ENCODE measurements at regions not wholly inside any gene's neighbourhood (a gene's known extent, or its start where the extent isn't known, plus 50 kb on each side); places are given as distances from the start of the nearest gene placed in this dataset.

GRCh38 chr6:63066055-63066704, 145.1 kb upstream of the FKBP1C start:
- TF ChIP-seq CTCF (IDR thresholded peaks at IDR 0.05; ENCODE audit: insufficient read depth, low read length) (no peak), REST (IDR thresholded peaks at IDR 0.05; ENCODE audit: insufficient replicate concordance, low read depth) (no peak), POLR2AphosphoS5 (IDR thresholded peaks at IDR 0.05; ENCODE audit: low read depth) (no peak), SPI1 (IDR thresholded peaks at IDR 0.05; ENCODE audit: borderline replicate concordance, low read depth) (no peak), GABPA (IDR thresholded peaks at IDR 0.05; ENCODE audit: low read depth) (no peak)
- Histone ChIP-seq H3K27ac (replicated peaks) (no peak overlapping the region), H3K27me3 (ENCODE audit: insufficient read depth, poor library complexity, severe bottlenecking) (no peaks in the 10 kb centered on the region), H3K4me3 (replicated peaks; ENCODE audit: insufficient read depth, low read length) (no peak overlapping the region)
- DNase-seq (ENCODE audit: low read depth in 1 of 2, low spot score in 1 of 2): no peak

- Histone ChIP-seq H3K27me3 (ENCODE audit: insufficient read depth, poor library complexity, severe bottlenecking) (no peaks in the 10 kb centered on the region), H3K4me3 (replicated peaks; ENCODE audit: insufficient read depth, low read length) (no peak overlapping the region), H3K27ac (replicated peaks) (no peak overlapping the region)
- no peak for DNase-seq (ENCODE audit: low read depth in 1 of 2, low spot score in 1 of 2)
- TF ChIP-seq SPI1 (IDR thresholded peaks at IDR 0.05; ENCODE audit: borderline replicate concordance, low read depth) (no peak), GABPA (IDR thresholded peaks at IDR 0.05; ENCODE audit: low read depth) (no peak), POLR2AphosphoS5 (IDR thresholded peaks at IDR 0.05; ENCODE audit: low read depth) (no peak), CTCF (IDR thresholded peaks at IDR 0.05; ENCODE audit: insufficient read depth, low read length) (no peak), REST (IDR thresholded peaks at IDR 0.05; ENCODE audit: insufficient replicate concordance, low read depth) (no peak)
Observed at GRCh38 chr6:63094947-63095346, 116.3 kb upstream of the FKBP1C start.

GRCh38 chr6:63097222-63097621, 114.0 kb upstream of the FKBP1C start:
- H3K27me3 ChIP-seq (ENCODE audit: insufficient read depth, poor library complexity, severe bottlenecking): no peaks in the 10 kb centered on the region
- DNase-seq (ENCODE audit: low read depth in 1 of 2, low spot score in 1 of 2): no peak
- TF ChIP-seq SPI1 (IDR thresholded peaks at IDR 0.05; ENCODE audit: borderline replicate concordance, low read depth): no peak
- no peak for TF ChIP-seq REST (IDR thresholded peaks at IDR 0.05; ENCODE audit: insufficient replicate concordance, low read depth)
- no peak for TF ChIP-seq CTCF (IDR thresholded peaks at IDR 0.05; ENCODE audit: insufficient read depth, low read length)
- H3K4me3 ChIP-seq (replicated peaks; ENCODE audit: insufficient read depth, low read length): no peak overlapping the region
- no peak overlapping the region for H3K27ac ChIP-seq (replicated peaks)
